K562 (cell line): ENCODE measurements at regions not wholly inside any gene's neighbourhood (a gene's known extent, or its start where the extent isn't known, plus 50 kb on each side); places are given as distances from the start of the nearest gene placed in this dataset.

ENCODE experiments used
- ELF4 ChIP-seq: fragments of 450-650 bp; formaldehyde crosslinking; IDR thresholded peaks from 2 replicates; pipeline ENCODE4 v1.4.0; 2022; ENCODE audit warnings: missing genetic modification characterization
- GTF3C2 ChIP-seq: IDR thresholded peaks from 3 replicates; pipeline ENCODE4 v1.6.1; 2011; ENCODE audit warnings: borderline replicate concordance, mild to moderate bottlenecking, moderate library complexity; ENCODE audit not compliant: insufficient read length; ENCODE audit errors: extremely low read depth
- POLR2A ChIP-seq: fragments of 450-650 bp; conservative IDR thresholded peaks from 2 replicates; pipeline ENCODE4 v1.6.1; 2016
- RBBP5 ChIP-seq: fragments of 200-600 bp; sonication (generic); IDR thresholded peaks from 2 replicates; pipeline ENCODE4 v1.6.1; 2012; ENCODE audit warnings: borderline replicate concordance, mild to moderate bottlenecking, low read length, control low read depth, inconsistent platforms; ENCODE audit not compliant: insufficient read depth, poor library complexity, severe bottlenecking
- RBM22 ChIP-seq: fragments of 200-400 bp; formaldehyde crosslinking; IDR thresholded peaks from 2 replicates; pipeline ENCODE4 v1.6.1; 2018; ENCODE audit warnings: low read length, low read depth; ENCODE audit not compliant: poor library complexity, severe bottlenecking
- SMAD1 ChIP-seq: fragments of 150-350 bp; IDR thresholded peaks from 2 replicates; pipeline ENCODE4 v1.6.1; 2014; ENCODE audit warnings: low read length, low read depth; ENCODE audit not compliant: partially characterized antibody
- STAT5B ChIP-seq: fragments of 250-450 bp; sonication (Bioruptor Pico); IDR thresholded peaks from 2 replicates; pipeline ENCODE4 v1.8.0; 2021; ENCODE audit warnings: mild to moderate bottlenecking, inconsistent platforms
- TF ChIP-seq, protein P1 (sequence below): sonication (generic); formaldehyde crosslinking; IDR thresholded peaks from 2 replicates; pipeline ENCODE4 v1.8.0; 2023; ENCODE audit warnings: mild to moderate bottlenecking, missing genetic modification reagents
- TF ChIP-seq, protein P2 (sequence below), 3 experiments: IDR thresholded peaks in 2 of 3; conservative IDR thresholded peaks in 1 of 3; 2 replicates each; pipeline ENCODE4 v1.5.1; 2011 to 2012; ENCODE audit warnings: low read length in 3 of 3, mild to moderate bottlenecking in 3 of 3, control low read depth in 2 of 3, improper control_type of control experiment in 1 of 3, inconsistent platforms in 1 of 3, low read depth in 1 of 3, mixed read lengths in 1 of 3, moderate library complexity in 1 of 3; ENCODE audit not compliant: insufficient read depth in 2 of 3

GRCh38 chr17:72343911-72344310, 223.1 kb downstream of the SOX9 start:
- TF ChIP-seq ELF4 (CRISPR knock-in tag) (no peak), SMAD1 (no peak), GTF3C2 (no peak), RBM22 (no peak), POLR2A (no peak), STAT5B (CRISPR knock-in tag) (no peak), RBBP5 (no peak)
- TF ChIP-seq, protein P1, sequence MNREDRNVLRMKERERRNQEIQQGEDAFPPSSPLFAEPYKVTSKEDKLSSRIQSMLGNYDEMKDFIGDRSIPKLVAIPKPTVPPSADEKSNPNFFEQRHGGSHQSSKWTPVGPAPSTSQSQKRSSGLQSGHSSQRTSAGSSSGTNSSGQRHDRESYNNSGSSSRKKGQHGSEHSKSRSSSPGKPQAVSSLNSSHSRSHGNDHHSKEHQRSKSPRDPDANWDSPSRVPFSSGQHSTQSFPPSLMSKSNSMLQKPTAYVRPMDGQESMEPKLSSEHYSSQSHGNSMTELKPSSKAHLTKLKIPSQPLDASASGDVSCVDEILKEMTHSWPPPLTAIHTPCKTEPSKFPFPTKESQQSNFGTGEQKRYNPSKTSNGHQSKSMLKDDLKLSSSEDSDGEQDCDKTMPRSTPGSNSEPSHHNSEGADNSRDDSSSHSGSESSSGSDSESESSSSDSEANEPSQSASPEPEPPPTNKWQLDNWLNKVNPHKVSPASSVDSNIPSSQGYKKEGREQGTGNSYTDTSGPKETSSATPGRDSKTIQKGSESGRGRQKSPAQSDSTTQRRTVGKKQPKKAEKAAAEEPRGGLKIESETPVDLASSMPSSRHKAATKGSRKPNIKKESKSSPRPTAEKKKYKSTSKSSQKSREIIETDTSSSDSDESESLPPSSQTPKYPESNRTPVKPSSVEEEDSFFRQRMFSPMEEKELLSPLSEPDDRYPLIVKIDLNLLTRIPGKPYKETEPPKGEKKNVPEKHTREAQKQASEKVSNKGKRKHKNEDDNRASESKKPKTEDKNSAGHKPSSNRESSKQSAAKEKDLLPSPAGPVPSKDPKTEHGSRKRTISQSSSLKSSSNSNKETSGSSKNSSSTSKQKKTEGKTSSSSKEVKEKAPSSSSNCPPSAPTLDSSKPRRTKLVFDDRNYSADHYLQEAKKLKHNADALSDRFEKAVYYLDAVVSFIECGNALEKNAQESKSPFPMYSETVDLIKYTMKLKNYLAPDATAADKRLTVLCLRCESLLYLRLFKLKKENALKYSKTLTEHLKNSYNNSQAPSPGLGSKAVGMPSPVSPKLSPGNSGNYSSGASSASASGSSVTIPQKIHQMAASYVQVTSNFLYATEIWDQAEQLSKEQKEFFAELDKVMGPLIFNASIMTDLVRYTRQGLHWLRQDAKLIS (CRISPR knock-in tag), result no peak
- TF ChIP-seq, protein P2, sequence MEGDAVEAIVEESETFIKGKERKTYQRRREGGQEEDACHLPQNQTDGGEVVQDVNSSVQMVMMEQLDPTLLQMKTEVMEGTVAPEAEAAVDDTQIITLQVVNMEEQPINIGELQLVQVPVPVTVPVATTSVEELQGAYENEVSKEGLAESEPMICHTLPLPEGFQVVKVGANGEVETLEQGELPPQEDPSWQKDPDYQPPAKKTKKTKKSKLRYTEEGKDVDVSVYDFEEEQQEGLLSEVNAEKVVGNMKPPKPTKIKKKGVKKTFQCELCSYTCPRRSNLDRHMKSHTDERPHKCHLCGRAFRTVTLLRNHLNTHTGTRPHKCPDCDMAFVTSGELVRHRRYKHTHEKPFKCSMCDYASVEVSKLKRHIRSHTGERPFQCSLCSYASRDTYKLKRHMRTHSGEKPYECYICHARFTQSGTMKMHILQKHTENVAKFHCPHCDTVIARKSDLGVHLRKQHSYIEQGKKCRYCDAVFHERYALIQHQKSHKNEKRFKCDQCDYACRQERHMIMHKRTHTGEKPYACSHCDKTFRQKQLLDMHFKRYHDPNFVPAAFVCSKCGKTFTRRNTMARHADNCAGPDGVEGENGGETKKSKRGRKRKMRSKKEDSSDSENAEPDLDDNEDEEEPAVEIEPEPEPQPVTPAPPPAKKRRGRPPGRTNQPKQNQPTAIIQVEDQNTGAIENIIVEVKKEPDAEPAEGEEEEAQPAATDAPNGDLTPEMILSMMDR (IDR thresholded peaks at IDR 0.05 in 2 of 3, conservative IDR thresholded peaks at IDR 0.05 in 1 of 3; ENCODE audit: insufficient read depth in 2 of 3, low read depth in 1 of 3, low read length in 3 of 3), result no peak
